Ascending aorta (tissue), 2 donors: ENCODE measurements at regions not wholly inside any gene's neighbourhood (a gene's known extent, or its start where the extent isn't known, plus 50 kb on each side); places are given as distances from the start of the nearest gene placed in this dataset.

Experiments used
- DNase-seq, 2 donors: peaks; one replicate each; pipeline ENCODE4 v3.0.0-alpha.2; 2019; ENCODE audit warnings: low spot score in 2 of 2
- H3K27ac ChIP-seq, 2 donors: fragments of 200-600 bp; sonication (generic); one replicate each; pipeline ENCODE4 v1.5.1; 2016 to 2017; ENCODE audit warnings: mild to moderate bottlenecking in 1 of 2
- H3K27me3 ChIP-seq: fragments of 200-600 bp; sonication (generic); one replicate; pipeline ENCODE4 v1.5.1; 2017
- H3K36me3 ChIP-seq, 2 donors: fragments of 200-600 bp; sonication (generic); one replicate each; pipeline ENCODE4 v1.5.1; 2016
- H3K4me1 ChIP-seq, 2 donors: fragments of 200-600 bp; sonication (generic); one replicate each; pipeline ENCODE4 v1.5.1; 2016 to 2017; ENCODE audit warnings: mild to moderate bottlenecking in 1 of 2
- H3K4me3 ChIP-seq, 2 donors: fragments of 200-600 bp; sonication (generic); one replicate each; pipeline ENCODE4 v1.5.1; 2016 to 2017; ENCODE audit warnings: mild to moderate bottlenecking in 1 of 2
- H3K9me3 ChIP-seq, 2 donors: fragments of 200-600 bp; sonication (generic); one replicate each; pipeline ENCODE4 v1.5.1; 2016
- intact Hi-C: fragments of 100-400 bp; cut with DNase I; formaldehyde crosslinking; loops from one replicate; pipeline ENCODE4 v1.15.1; 2023
- TF ChIP-seq, protein P1 (sequence below), 3 experiments: fragments of 200-600 bp in 2 of 3; fragments of 450-650 bp in 1 of 3; sonication (generic) in 2 of 3; IDR thresholded peaks; one replicate each; pipeline ENCODE4 v1.5.1; 2016 to 2019; ENCODE audit warnings: antibody characterized with exemption in 3 of 3, mild to moderate bottlenecking in 1 of 3, moderate library complexity in 1 of 3

DNA sequence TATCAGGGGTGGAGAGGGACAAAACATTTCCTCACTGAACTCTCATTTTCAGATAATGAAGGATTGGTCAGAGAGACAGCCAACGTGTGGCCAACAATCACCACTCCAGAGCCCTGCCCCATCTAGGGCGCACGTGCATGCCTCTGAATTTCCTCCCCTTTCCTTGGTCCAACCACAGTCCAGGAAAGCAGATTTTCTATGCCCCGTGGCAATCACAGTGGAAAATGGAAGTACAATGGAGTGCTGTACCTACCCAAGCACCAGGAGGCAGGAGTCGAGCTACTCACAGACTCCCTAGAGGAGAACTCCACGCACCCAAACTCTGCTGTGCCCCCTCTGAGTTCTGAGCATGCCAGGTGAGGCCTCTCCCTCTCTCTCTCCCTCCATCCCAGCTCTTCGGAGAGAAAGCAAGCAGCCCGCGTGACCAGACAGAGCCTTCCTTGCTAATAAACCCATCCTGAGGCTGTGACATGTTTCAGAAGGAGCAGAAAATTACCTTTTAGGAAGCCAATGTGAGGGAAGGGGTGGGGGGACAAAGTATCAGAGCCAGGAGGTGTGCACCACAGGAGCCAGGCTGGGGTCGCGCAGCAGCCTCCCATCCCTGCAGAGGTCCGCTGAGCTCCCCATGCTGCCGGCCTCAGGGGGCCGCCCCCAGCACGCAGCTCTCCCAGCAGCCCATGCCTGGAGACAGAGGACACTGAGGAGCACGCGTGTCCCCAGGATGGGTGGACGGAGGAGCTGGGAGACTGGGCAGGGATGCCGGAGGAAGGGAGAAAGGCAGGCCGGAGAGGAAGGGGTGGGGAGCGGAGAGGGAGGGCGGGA lies 73.4 kb downstream of the PITPNM2 start:
- H3K27me3 ChIP-seq, result no peaks in the 10 kb centered on the region
- no peak for DNase-seq
- TF ChIP-seq, protein P1, sequence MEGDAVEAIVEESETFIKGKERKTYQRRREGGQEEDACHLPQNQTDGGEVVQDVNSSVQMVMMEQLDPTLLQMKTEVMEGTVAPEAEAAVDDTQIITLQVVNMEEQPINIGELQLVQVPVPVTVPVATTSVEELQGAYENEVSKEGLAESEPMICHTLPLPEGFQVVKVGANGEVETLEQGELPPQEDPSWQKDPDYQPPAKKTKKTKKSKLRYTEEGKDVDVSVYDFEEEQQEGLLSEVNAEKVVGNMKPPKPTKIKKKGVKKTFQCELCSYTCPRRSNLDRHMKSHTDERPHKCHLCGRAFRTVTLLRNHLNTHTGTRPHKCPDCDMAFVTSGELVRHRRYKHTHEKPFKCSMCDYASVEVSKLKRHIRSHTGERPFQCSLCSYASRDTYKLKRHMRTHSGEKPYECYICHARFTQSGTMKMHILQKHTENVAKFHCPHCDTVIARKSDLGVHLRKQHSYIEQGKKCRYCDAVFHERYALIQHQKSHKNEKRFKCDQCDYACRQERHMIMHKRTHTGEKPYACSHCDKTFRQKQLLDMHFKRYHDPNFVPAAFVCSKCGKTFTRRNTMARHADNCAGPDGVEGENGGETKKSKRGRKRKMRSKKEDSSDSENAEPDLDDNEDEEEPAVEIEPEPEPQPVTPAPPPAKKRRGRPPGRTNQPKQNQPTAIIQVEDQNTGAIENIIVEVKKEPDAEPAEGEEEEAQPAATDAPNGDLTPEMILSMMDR (IDR thresholded peaks at IDR 0.05), result no peak
- intact Hi-C loops, result no loop called here
- H3K4me1 ChIP-seq, result no peaks in the 10 kb centered on the region
- H3K27ac ChIP-seq, result no peak overlapping the region
- H3K4me3 ChIP-seq, result no peak overlapping the region
- H3K9me3 ChIP-seq, result no peaks in the 10 kb centered on the region
- no peaks in the 10 kb centered on the region for H3K36me3 ChIP-seq

DNA sequence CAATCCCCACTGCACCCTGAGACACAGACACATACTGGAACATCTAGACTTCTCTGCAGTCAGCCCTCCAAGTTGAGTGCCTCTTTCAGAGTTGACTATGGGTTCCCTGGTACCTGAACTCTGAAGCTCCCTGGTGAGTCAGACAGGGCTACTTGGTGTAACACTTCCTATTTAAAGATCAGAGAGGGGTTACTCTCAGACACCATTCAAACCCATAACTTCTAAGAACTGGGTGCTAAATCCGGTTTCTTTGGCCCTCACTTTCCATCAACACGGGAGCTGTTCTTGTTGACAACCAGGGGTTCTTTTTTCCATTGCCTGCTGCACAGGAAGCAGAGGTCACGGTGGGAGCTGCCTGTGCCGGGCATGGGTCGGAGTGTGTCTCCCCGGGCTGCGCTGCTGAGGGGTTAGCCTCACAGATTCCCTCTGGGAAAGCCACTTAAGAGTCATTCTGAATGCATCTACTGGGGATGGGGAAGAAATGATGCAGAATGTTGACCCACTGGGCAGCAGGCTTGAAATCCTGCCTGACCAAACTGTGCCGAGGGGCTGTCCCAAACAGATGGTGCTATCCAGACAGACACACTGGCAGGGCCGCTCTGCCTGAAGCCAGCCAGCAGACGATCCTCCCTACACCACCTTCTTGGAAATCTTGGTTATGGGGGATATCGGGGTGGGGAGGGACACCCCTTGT lies 74.1 kb downstream of the PITPNM2 start:
- Histone ChIP-seq H3K4me3 (no peak overlapping the region), H3K27me3 (no peaks in the 10 kb centered on the region), H3K27ac (no peak overlapping the region), H3K4me1 (peaks cover 0 to 2% of the 10 kb centered on the region in 2 donors), H3K36me3 (no peaks in the 10 kb centered on the region), H3K9me3 (no peaks in the 10 kb centered on the region)
- intact Hi-C loops, result no loop called here
- TF ChIP-seq, protein P1 (IDR thresholded peaks at IDR 0.05), result no peak
- DNase-seq, result no peak

DNA sequence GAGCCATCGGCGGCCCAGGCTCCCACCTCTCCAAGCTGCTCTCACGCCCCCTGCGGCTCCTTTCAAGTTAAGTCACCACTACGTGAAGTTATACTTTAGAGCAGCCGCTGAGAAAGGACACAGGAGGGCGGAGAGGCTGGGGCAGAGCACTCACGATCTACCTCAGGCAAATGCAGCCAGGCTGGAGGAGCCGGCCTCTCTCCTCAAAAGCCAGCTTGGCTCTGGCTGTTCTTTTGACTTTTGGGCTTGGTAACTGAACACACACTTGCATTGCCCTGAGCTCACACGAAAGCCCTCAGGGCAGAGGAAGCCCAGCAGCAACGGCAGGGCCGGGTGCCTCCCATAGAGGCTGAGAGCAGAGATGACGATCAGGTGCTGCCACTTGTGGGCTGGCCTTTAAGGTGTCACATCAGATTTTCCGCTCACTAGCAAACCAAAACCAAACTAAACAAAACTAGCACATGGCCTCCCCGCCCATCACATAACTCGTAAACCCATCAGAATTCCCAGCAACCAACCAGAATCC lies 75.2 kb downstream of the PITPNM2 start:
- Histone ChIP-seq H3K27ac (no peak overlapping the region), H3K9me3 (no peaks in the 10 kb centered on the region), H3K4me1 (peaks cover 3 to 11% of the 10 kb centered on the region in 2 donors), H3K27me3 (no peaks in the 10 kb centered on the region), H3K4me3 (no peak overlapping the region), H3K36me3 (no peaks in the 10 kb centered on the region)
- intact Hi-C loops, result no loop called here
- TF ChIP-seq, protein P1 (IDR thresholded peaks at IDR 0.05), result no peak
- no peak for DNase-seq

DNA sequence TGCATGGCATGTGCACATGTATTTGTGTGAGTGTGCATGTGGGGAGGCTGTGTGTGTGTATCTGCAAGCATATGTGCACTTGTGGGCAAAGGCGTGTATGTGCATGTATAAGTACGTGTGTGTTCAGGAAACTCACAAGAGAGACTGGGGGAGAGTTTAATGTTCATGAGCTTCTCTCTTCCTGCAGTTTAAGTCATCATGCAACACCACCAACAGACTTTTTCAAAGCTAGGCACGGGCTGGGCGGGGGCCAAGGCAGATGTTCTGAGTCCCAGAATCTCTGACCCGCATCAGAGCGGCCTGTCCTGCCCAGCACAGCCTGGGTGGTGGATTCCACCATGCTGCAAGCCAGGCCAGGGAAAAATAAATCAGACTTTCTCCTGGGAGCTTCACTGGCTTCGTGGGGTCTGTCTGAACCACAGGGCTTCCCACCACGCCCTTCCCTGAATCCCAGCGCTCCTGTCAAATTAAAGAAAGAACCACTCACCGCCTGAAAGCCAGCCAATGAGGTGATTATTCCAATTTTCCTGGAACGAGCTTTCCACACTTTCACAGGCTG lies 75.7 kb downstream of the PITPNM2 start:
- H3K27me3 ChIP-seq, result no peaks in the 10 kb centered on the region
- no peaks in the 10 kb centered on the region for H3K9me3 ChIP-seq
- H3K4me3 ChIP-seq, result no peak overlapping the region
- DNase-seq, result no peak
- H3K4me1 ChIP-seq, result peaks cover 4 to 16% of the 10 kb centered on the region in 2 donors
- intact Hi-C loops, result no loop called here
- no peak overlapping the region for H3K27ac ChIP-seq
- TF ChIP-seq, protein P1 (IDR thresholded peaks at IDR 0.05), result no peak
- no peaks in the 10 kb centered on the region for H3K36me3 ChIP-seq

DNA sequence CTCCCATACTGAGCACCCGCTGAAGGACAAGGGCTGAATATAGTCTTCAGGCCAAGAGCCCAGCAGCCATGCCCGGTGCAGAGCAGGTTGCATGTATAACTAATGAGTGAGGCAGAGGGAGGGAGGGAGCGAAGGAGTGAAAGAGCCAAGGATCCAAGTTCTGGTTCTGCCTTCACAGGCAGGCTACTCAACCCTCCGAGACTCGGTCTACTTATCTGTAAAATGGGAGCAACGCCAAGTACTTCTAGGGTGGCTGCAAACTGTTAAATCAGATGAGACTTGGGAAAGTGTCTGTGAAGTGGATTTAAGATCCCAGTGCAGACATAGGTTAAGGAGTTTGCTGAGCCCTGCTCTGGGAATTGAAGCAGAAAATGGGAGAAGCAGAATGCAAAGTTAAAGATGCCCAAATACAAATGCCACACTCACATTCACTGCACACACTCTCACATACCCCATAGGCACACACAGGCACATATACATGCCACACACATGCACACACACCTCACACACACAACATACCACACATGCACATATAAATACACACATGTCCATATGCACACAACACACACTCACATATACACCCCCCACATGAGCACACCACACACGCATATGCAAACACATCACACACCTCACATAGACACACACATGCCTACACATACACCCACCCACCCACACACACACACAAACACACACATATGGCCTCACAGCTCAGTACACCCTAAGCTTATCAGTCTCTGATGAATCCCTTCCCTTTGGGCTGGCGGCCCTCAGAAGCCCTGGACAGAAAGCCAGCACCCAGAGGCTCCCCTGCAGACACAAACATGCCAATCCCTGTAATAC lies 76.7 kb downstream of the PITPNM2 start:
- no peaks in the 10 kb centered on the region for H3K27me3 ChIP-seq
- H3K4me1 ChIP-seq, result peaks cover 9 to 23% of the 10 kb centered on the region in 2 donors
- no peak for DNase-seq
- no peaks in the 10 kb centered on the region for H3K9me3 ChIP-seq
- H3K36me3 ChIP-seq, result no peaks in the 10 kb centered on the region
- TF ChIP-seq, protein P1 (IDR thresholded peaks at IDR 0.05), result no peak
- H3K27ac ChIP-seq, result no peak overlapping the region
- intact Hi-C loops, result no loop called here
- no peak overlapping the region for H3K4me3 ChIP-seq
